A673 (cell line): ENCODE measurements at regions not wholly inside any gene's neighbourhood (a gene's known extent, or its start where the extent isn't known, plus 50 kb on each side); places are given as distances from the start of the nearest gene placed in this dataset.

Experiments
- BruUV-seq: library from RNA; stranded (reverse); fragments of 400-500 nt; replicated peaks from 2 replicates; lab custom pipeline; 2021; lab: Mats Ljungman, UMichigan
- CTCF ChIA-PET: fragments of 300-600 bp; sonication (Branson Sonifier 250); formaldehyde crosslinking; loops from one replicate; lab custom pipeline; 2022; ENCODE audit warnings: antibody characterized with exemption; lab: Charles Lee
- POLR2A ChIA-PET: fragments of 300-600 bp; sonication (Branson Sonifier 250); formaldehyde crosslinking; loops from one replicate; lab custom pipeline; 2022; ENCODE audit warnings: antibody characterized with exemption; ENCODE audit not compliant: low non-redundant PET; lab: Charles Lee
- DNase-seq: peaks from one replicate; pipeline ENCODE4 v3.0.0-alpha.2; 2015; ENCODE audit warnings: low spot score
- H3K27ac ChIP-seq: fragments of 200-600 bp; sonication (generic); 2 replicates; pipeline ENCODE4 v1.5.1; 2016; ENCODE audit warnings: mixed run types, low read depth, mild to moderate bottlenecking, mixed read lengths, antibody characterized with exemption, low read length; ENCODE audit not compliant: poor library complexity, severe bottlenecking
- H3K27me3 ChIP-seq: fragments of 200-600 bp; sonication (generic); replicated peaks from 2 replicates; pipeline ENCODE4 v1.6.1; 2017; ENCODE audit warnings: mixed run types, low read depth, mild to moderate bottlenecking, mixed read lengths, antibody characterized with exemption, low read length; ENCODE audit not compliant: insufficient read depth, poor library complexity
- H3K36me3 ChIP-seq: fragments of 200-600 bp; sonication (generic); 2 replicates; pipeline ENCODE4 v1.6.1; 2016; ENCODE audit warnings: mixed run types, mild to moderate bottlenecking, mixed read lengths, antibody characterized with exemption, low read length; ENCODE audit not compliant: insufficient read depth, poor library complexity, severe bottlenecking
- H3K4me1 ChIP-seq: fragments of 200-600 bp; sonication (generic); 2 replicates; pipeline ENCODE4 v1.6.1; 2017; ENCODE audit warnings: mixed run types, mild to moderate bottlenecking, mixed read lengths, antibody characterized with exemption, low read length; ENCODE audit not compliant: insufficient read depth, poor library complexity, severe bottlenecking
- H3K4me3 ChIP-seq: fragments of 200-600 bp; sonication (generic); 2 replicates; pipeline ENCODE4 v1.5.1; 2016; ENCODE audit warnings: low read depth, mixed run types, mild to moderate bottlenecking, mixed read lengths, low read length; ENCODE audit not compliant: poor library complexity, severe bottlenecking
- H3K9me3 ChIP-seq: fragments of 200-600 bp; sonication (generic); 2 replicates; pipeline ENCODE4 v1.6.1; 2016; ENCODE audit warnings: mixed run types, low read depth, mild to moderate bottlenecking, mixed read lengths, antibody characterized with exemption, low read length; ENCODE audit not compliant: poor library complexity, severe bottlenecking
- EZH2 ChIP-seq: fragments of 200-600 bp; sonication (generic); IDR thresholded peaks from 2 replicates; pipeline ENCODE4 v1.6.1; 2017; ENCODE audit warnings: borderline replicate concordance, low read depth, mild to moderate bottlenecking, mixed read lengths, antibody characterized with exemption, low read length; ENCODE audit not compliant: poor library complexity, severe bottlenecking
- intact Hi-C: fragments of 100-400 bp; cut with micrococcal nuclease; formaldehyde crosslinking; loops from one replicate; pipeline ENCODE4 v1.10.0; 2022; ENCODE audit not compliant: unreplicated experiment
- TF ChIP-seq, protein P1 (sequence below): fragments of 300-800, 200-600 bp; sonication (generic); conservative IDR thresholded peaks from 2 replicates; pipeline ENCODE4 v1.5.1; 2017; ENCODE audit warnings: low read depth, mild to moderate bottlenecking, antibody characterized with exemption, low read length, moderate library complexity, mixed read lengths

DNA sequence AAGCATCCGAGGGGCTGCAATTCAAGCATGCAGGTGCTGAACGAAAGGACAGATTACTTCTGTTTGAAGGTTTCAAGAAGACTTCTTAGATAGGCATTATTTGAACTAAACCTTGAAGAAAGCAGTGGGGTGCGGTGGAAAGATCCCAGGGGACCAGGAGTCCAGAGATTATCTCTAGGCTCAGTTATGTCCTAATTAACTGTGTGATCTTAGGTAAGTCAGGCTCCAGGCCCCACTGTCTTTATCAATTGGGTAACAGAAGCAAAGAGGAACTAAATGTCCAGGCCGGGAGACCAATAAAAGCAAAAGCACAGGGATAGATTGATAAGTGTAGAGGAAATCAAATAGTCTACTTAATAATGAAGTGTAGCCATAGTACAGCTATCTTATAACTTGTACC lies 72.9 kb upstream of the CDC42BPA start:
- Histone ChIP-seq H3K36me3 (no peaks in the 10 kb centered on the region), H3K4me3 (no peak overlapping the region), H3K4me1 (peaks cover 12% of the 10 kb centered on the region), H3K27me3 (peaks cover 3% of the 10 kb centered on the region), H3K27ac (no peak overlapping the region), H3K9me3 (no peaks in the 10 kb centered on the region)
- no TSS peak for BruUV-seq
- no peak for TF ChIP-seq EZH2
- TF ChIP-seq, protein P1, sequence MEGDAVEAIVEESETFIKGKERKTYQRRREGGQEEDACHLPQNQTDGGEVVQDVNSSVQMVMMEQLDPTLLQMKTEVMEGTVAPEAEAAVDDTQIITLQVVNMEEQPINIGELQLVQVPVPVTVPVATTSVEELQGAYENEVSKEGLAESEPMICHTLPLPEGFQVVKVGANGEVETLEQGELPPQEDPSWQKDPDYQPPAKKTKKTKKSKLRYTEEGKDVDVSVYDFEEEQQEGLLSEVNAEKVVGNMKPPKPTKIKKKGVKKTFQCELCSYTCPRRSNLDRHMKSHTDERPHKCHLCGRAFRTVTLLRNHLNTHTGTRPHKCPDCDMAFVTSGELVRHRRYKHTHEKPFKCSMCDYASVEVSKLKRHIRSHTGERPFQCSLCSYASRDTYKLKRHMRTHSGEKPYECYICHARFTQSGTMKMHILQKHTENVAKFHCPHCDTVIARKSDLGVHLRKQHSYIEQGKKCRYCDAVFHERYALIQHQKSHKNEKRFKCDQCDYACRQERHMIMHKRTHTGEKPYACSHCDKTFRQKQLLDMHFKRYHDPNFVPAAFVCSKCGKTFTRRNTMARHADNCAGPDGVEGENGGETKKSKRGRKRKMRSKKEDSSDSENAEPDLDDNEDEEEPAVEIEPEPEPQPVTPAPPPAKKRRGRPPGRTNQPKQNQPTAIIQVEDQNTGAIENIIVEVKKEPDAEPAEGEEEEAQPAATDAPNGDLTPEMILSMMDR = no peak
- ChIA-PET POLR2A (no interaction called here), CTCF (no interaction called here)
- DNase-seq = no peak
- intact Hi-C loops = no loop called here

DNA sequence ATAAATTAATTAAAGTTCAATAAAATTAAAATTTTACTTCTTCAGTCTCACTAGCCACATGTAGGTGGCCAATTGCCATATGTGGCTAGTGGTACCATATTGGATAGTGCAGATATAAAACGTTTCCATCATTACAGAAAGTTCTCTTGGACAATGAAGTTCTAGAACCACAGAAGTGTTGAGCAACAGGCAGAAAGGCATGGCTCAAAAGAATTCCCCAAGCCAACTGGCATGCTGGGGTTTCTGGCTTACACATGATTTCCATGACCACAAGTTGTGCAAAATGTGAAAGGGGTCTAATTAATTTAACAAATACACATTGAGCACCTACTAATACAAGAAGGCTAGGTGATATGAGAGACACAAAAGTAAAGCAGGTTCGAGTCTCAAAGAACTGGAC lies 72.2 kb upstream of the CDC42BPA start:
- CTCF ChIA-PET = no interaction called here

DNA sequence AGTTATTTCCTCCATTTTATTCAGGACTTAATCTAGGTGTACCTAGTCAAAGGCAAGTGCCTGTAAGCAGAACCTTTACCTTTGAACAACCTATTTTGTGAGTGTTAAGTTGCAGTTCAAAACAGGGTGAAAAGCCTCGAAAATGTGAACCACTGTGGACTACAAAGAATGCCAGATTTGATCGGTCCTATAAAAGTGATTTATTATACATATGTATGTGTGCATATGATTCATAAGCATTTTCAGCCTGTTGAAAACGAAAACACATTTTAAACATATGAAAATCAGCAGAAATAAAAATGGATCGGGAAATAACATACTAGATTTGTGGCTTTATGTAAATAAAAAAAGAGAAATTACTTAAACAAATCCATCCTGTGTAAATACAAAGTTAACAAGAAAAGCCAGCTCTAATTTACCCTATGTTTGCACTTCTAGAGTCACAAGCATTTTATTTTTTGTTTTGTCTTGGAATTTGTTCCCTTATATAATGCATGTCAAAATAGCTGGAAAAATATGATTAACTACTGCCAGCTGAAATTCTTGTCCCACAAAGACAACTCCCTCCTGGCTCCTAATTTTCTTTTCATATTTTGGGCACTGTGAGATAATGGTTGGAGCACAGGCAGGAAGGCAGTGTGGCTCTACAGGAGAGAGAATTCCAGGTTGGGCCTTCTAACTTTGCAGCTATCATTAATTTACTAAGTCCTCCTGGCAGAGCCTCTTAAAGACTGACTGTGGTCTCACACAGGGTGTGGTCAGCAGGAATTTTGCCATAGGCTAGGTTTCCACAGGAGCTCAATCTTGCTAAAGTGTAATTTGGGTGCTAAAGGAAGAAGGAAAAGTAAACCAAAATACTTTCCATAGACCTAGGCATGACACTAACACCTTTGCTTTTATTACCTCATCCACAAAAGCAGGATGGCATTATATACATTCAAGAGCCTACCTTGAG lies 70.2 kb upstream of the CDC42BPA start:
- ChIA-PET POLR2A (interaction anchor here (0.6 kb wide), 1 partner anchor 15 kb away, joined by 3 read pairs; no protein-coding TSS in a partner anchor), CTCF (interaction anchor here (0.6 kb wide), 1 partner anchor 12 kb away, joined by 4 read pairs; no protein-coding TSS in a partner anchor)

More for the DNA sequence above, 72.2 kb upstream of the CDC42BPA start:
- Histone ChIP-seq H3K4me3 (no peak overlapping the region), H3K36me3 (no peaks in the 10 kb centered on the region), H3K27ac (no peak overlapping the region), H3K27me3 (peaks cover 3% of the 10 kb centered on the region), H3K9me3 (no peaks in the 10 kb centered on the region), H3K4me1 (peaks cover 12% of the 10 kb centered on the region)
- DNase-seq = no peak
- TF ChIP-seq, protein P1 = no peak
- TF ChIP-seq EZH2 = no peak
- BruUV-seq = no TSS peak
- intact Hi-C loops = no loop called here
- POLR2A ChIA-PET = no interaction called here

More for the DNA sequence above, 70.2 kb upstream of the CDC42BPA start:
- no TSS peak for BruUV-seq
- TF ChIP-seq, protein P1 = no peak
- no peak for TF ChIP-seq EZH2
- Histone ChIP-seq H3K36me3 (no peaks in the 10 kb centered on the region), H3K9me3 (no peaks in the 10 kb centered on the region), H3K4me1 (peaks cover 12% of the 10 kb centered on the region), H3K27ac (no peak overlapping the region), H3K4me3 (no peak overlapping the region), H3K27me3 (peaks cover 3% of the 10 kb centered on the region)
- intact Hi-C loops = no loop called here
- no peak for DNase-seq
